GM21723 (cell line): ENCODE measurements at regions not wholly inside any gene's neighbourhood (a gene's known extent, or its start where the extent isn't known, plus 50 kb on each side); places are given as distances from the start of the nearest gene placed in this dataset.
"Not testable (repeated sequence)": the region's sequence is repeated elsewhere in the genome, so short reads cannot be mapped to it uniquely, and the experiment has no call there.

Source experiments
- ATAC-seq: cut with Tn5 transposase; IDR thresholded peaks from one replicate; pipeline ENCODE4 v1.9.1; 2021; ENCODE audit warnings: mild to moderate bottlenecking, moderate library complexity; ENCODE audit not compliant: unreplicated experiment

GRCh38 chr2:192413812-192414681 is 219.3 kb upstream of the TMEFF2 start:
- no peak for ATAC-seq

DNA sequence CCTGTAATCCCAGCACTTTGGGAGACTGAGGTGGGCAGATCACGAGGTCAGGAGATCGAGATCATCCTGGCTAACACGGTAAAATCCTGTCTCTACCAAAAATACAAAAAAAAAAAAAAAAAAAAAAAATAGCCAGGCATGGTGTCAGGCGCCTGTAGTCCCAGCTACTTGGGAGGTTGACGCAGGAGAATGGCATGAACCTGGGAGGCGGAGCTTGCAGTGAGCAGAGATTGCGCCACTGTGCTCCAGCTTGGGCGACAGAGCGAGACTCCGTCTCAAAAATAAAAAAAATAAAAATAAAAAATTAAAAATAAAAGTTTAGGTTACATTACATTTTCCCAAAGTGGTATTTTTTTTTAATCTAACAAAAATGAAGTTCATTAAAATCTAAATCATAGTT is 218.1 kb upstream of the TMEFF2 start:
- not testable (repeated sequence) for ATAC-seq

GRCh38 chr2:192412394-192412793 is 217.7 kb upstream of the TMEFF2 start:
- ATAC-seq: no peak

GRCh38 chr2:192411755-192412154 is 217.0 kb upstream of the TMEFF2 start:
- ATAC-seq: no peak

DNA sequence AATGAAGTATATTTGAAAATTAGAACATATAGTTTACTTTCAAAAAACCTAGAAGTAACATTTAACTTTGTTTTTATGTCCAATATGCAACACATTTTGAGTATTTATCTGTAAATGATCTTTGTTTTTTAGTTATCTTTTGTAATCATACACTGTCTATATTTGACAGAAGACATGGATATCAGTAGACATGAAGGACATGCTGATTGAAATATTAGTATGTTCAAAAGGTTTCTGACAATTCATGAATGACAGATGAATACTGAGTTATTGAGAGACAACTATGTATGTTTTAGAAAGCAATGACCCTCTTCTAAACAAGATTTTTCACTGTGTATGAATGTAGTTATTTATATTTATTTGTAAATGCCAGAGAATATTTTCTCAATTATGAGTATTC is 215.6 kb upstream of the TMEFF2 start:
- ATAC-seq: no peak

- no peak for ATAC-seq
Observed at GRCh38 chr2:192407692-192408091, 213.0 kb upstream of the TMEFF2 start.

DNA sequence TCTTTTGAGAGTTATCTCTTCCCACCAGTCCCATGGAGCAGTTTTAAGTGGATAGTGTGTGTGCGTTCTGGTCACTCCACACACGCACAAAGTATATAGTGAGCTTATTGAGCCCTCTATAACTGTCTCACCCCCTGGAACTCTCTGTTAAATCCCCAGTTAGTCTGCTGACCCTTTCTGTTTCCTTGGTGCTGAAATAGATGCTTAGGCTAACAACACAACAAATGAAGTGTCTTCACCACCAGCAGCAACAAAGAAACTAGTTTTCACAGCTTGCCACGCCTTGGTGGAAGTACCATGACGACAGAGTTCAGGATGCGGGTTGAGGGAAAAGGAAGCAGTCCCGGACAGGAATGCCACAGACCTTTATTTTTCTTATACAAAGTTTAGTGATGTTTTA is 203.5 kb upstream of the TMEFF2 start:
- no peak for ATAC-seq

- no peak for ATAC-seq
Observed at GRCh38 chr2:192394605-192395004, 199.9 kb upstream of the TMEFF2 start.

DNA sequence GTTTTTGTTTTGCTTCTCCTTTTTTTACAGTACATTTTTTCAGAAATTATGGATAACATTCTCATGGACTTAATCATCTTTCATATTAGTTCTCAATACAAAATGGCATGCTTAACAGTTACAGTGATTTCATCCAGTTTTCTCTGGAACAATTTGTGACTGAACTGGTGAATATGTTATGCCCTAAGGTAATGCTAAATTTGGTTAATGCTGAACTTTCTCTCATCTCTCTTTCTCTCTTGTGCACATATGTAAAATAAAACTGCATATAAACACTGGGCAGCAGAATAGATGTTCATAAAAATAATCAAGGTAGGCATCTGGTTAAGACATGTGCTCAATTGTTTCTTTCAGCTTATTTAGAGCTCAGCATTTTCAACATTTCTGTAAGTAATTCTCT is 196.3 kb upstream of the TMEFF2 start:
- no peak for ATAC-seq

GRCh38 chr2:192390401-192390800 is 195.7 kb upstream of the TMEFF2 start:
- no peak for ATAC-seq

GRCh38 chr2:192384191-192384590 is 189.5 kb upstream of the TMEFF2 start:
- not testable (repeated sequence) for ATAC-seq

- no peak for ATAC-seq
Observed at GRCh38 chr2:192381082-192381481, 186.3 kb upstream of the TMEFF2 start.

DNA sequence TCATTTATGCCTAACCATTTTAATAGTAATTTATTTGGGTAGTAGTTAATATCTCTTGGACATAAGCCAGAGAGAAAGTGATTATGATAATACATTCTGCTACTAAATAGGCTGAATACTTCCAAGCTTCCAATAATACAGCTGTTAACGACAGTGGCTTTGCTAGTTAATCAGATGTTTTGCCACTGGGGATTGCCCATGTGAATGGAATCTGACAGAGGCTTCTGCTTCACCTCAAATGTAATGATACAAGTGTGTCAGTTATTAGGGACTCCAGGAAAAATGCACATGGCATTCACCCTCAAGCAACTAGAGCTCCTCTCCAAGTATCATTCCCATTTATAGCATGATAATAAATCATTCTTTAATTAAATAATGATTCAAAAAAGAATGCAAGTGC is 185.0 kb upstream of the TMEFF2 start:
- ATAC-seq: no peak

GRCh38 chr2:192377173-192377572 is 182.4 kb upstream of the TMEFF2 start:
- no peak for ATAC-seq

DNA sequence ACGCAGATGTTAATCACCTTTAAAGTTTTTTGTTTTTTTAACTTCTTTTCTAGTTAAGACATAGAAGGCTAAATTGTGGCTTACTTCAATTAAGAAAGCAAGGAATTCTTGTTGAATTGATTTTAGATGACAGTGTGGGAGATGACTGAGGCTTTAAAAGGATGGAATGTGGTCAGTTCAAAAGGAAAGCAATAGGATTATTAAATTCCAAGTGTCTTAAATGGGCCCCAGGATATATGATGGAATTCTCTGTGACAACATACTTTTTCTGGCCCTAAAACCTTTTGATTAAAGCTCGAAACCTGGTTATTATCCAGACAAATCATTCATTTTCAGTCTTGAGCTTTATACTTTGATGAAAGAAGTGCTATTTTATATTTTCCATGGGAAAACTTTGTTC is 179.0 kb upstream of the TMEFF2 start:
- ATAC-seq: no peak

- no peak for ATAC-seq
Observed at GRCh38 chr2:192373221-192373620, 178.5 kb upstream of the TMEFF2 start.

DNA sequence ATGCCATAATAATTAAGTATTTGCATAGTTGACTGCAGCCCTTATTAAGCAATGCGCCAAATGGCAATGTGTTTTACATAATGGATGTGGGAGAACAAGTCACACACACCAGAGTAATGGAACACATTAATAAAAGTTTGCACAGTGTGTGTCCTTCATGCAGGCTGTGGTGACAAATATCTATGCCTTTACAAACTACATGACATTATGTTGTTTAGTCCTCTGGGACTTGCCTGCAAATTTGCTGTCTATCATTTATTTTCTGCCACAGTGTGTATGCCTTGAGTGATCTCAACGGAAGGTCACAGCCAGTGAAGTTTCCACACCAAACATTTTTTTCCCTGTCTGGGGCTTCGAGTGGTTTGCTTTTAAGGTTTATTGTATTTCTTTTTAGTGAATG is 175.2 kb upstream of the TMEFF2 start:
- ATAC-seq: no peak

- ATAC-seq: no peak
Observed at GRCh38 chr2:192357217-192357616, 162.5 kb upstream of the TMEFF2 start.

DNA sequence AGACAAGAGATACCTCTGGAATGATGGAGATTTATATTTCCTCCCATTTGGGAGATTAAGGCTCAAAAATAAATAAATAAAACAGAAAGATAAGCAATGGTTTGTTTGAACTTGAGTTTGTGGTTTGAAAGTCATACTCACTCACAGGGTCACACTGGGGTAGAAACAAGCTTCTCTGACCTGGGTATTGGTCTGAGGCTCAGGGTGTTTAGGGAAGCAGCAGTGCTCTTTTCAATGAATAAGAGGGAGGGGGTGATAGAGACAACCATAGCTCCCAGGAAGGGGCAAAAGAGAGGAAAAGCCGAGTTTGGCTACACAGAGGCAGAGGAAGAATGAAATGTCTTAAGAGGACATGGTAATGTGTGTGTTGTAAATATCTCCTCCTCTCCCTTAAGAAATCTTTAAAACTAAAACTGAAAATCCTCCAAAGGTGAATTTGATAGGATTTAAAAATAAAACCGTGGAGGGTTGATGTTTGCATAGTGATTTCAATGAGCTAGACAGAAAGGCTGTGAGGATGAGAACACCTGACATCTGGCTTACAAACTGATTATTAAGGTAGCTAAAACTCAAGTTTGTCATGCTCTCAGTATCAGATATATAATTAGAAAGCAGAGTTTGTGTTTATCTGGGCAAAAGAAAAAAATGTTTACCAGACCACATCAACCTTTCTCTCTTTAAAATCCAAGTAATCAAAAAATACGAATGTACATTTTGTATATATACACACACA is 159.9 kb upstream of the TMEFF2 start:
- ATAC-seq: no peak

DNA sequence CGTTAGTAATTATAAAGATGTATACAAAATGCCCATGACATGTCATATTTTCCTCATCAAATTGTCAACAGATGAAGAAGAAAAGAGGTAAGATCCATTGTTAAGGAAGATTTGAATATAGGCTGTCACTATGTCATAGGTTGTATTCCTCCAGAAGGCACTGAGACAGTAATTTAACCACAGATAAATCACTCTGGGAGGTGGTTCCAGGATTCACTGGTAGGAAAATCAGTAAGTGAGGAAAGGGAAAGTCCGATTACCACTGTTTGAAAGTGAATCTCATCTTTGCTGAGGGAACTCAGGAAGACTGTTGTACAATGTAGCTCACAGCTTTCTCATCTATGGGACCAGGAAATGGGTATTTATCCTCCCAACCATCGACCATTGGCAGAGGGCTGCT is 152.8 kb upstream of the TMEFF2 start:
- ATAC-seq: no peak

- ATAC-seq: no peak
Observed at GRCh38 chr2:192345287-192345686, 150.6 kb upstream of the TMEFF2 start.

- no peak for ATAC-seq
Observed at GRCh38 chr2:192333642-192334041, 138.9 kb upstream of the TMEFF2 start.
